Caco-2 (cell line): ENCODE measurements at regions not wholly inside any gene's neighbourhood (a gene's known extent, or its start where the extent isn't known, plus 50 kb on each side); places are given as distances from the start of the nearest gene placed in this dataset.

Experiments
- BruUV-seq: library from RNA; stranded (reverse); fragments of 400-500 nt; replicated peaks from 2 replicates; lab custom pipeline; 2021; lab: Mats Ljungman, UMichigan
- CTCF ChIA-PET: fragments of 300-600 bp; sonication (Branson Sonifier 250); formaldehyde crosslinking; loops from one replicate; lab custom pipeline; 2022; ENCODE audit warnings: antibody characterized with exemption; lab: Charles Lee
- POLR2A ChIA-PET: fragments of 300-600 bp; sonication (Branson Sonifier 250); formaldehyde crosslinking; loops from one replicate; lab custom pipeline; 2022; ENCODE audit warnings: antibody characterized with exemption; lab: Charles Lee
- DNase-seq, 2 experiments: peaks; one replicate each; pipeline versions ENCODE4 v3.0.0 to v3.0.0-alpha.2; 2020 to 2022
- H3K27me3 ChIP-seq: replicated peaks from 2 replicates; pipeline ENCODE4 v1.6.0; 2011; ENCODE audit warnings: low read length; ENCODE audit not compliant: control insufficient read depth, insufficient read depth
- H3K36me3 ChIP-seq: 2 replicates; pipeline ENCODE4 v1.5.1; 2011; ENCODE audit warnings: low read length; ENCODE audit not compliant: control insufficient read depth, insufficient read depth
- H3K4me1 ChIP-seq: fragments of 250-450 bp; sonication (Bioruptor Pico); 2 replicates; pipeline ENCODE4 v1.5.1; 2020; ENCODE audit warnings: mild to moderate bottlenecking
- H3K4me3 ChIP-seq: 2 replicates; pipeline ENCODE4 v1.5.1; 2011; ENCODE audit warnings: low read depth, mild to moderate bottlenecking, control low read depth, low read length
- H3K9me3 ChIP-seq: fragments of 250-450 bp; sonication (Bioruptor Pico); 2 replicates; pipeline ENCODE4 v1.5.1; 2020; ENCODE audit warnings: mild to moderate bottlenecking, moderate library complexity
- H3K27ac Mint-ChIP-seq: one replicate; pipeline ENCODE4 v1.8.0; 2022; ENCODE audit warnings: mixed read lengths; ENCODE audit not compliant: unreplicated experiment
- H3K27me3 Mint-ChIP-seq: one replicate; pipeline ENCODE4 v1.8.0; 2022; ENCODE audit warnings: mixed read lengths; ENCODE audit not compliant: insufficient read depth, unreplicated experiment
- H3K36me3 Mint-ChIP-seq: one replicate; pipeline ENCODE4 v1.8.0; 2022; ENCODE audit warnings: mild to moderate bottlenecking, mixed read lengths; ENCODE audit not compliant: insufficient read depth, unreplicated experiment
- H3K4me1 Mint-ChIP-seq: one replicate; pipeline ENCODE4 v1.8.0; 2022; ENCODE audit warnings: low read depth, mixed read lengths; ENCODE audit not compliant: unreplicated experiment
- H3K4me3 Mint-ChIP-seq: one replicate; pipeline ENCODE4 v1.8.0; 2022; ENCODE audit warnings: mild to moderate bottlenecking, moderate library complexity, mixed read lengths; ENCODE audit not compliant: unreplicated experiment
- H3K9me3 Mint-ChIP-seq: one replicate; pipeline ENCODE4 v1.8.0; 2022; ENCODE audit warnings: mixed read lengths; ENCODE audit not compliant: unreplicated experiment
- CTCF ChIP-seq, 2 experiments: fragments of 200-600 bp in 1 of 2; IDR thresholded peaks; 1 replicate in 1 of 2; 2 replicates in 1 of 2; pipeline versions ENCODE4 v1.5.1 to v1.8.0; 2011 to 2022; ENCODE audit warnings: antibody characterized with exemption in 1 of 2, control low read depth in 1 of 2, inconsistent platforms in 1 of 2, low read depth in 1 of 2, low read length in 1 of 2, mild to moderate bottlenecking in 1 of 2, moderate library complexity in 1 of 2; ENCODE audit not compliant: insufficient read depth in 1 of 2, severe bottlenecking in 1 of 2, unreplicated experiment in 1 of 2
- intact Hi-C: fragments of 100-400 bp; cut with micrococcal nuclease; formaldehyde crosslinking; loops from one replicate; pipeline ENCODE4 v1.10.0; 2022; ENCODE audit not compliant: unreplicated experiment

GRCh38 chr5:148732692-148733091 is 78.4 kb upstream of the HTR4 start:
- H3K9me3 ChIP-seq, result no peaks in the 10 kb centered on the region
- Mint-ChIP-seq H3K27me3 (peaks cover 11% of the 10 kb centered on the region), H3K36me3 (no peaks in the 10 kb centered on the region), H3K4me1 (no peaks in the 10 kb centered on the region), H3K9me3 (no peaks in the 10 kb centered on the region), H3K4me3 (no peak overlapping the region), H3K27ac (no peak overlapping the region)
- DNase-seq, result no peak
- no peaks in the 10 kb centered on the region for H3K36me3 ChIP-seq
- no peaks in the 10 kb centered on the region for H3K27me3 ChIP-seq
- ChIA-PET CTCF (interaction anchor here (0.8 to 3.0 kb wide), 3 partner anchors 225 to 553 kb away, joined by 3 to 20 read pairs (median 3); no protein-coding TSS in a partner anchor), POLR2A (no interaction called here)
- intact Hi-C loops, result loop anchor here (1.0 to 2.0 kb wide), 4 partner anchors 224 to 497 kb away; no protein-coding TSS in a partner anchor
- no peak overlapping the region for H3K4me3 ChIP-seq
- no peaks in the 10 kb centered on the region for H3K4me1 ChIP-seq
- no peak for TF ChIP-seq CTCF (IDR thresholded peaks at IDR 0.05; ENCODE audit: insufficient read depth in 1 of 2, low read depth in 1 of 2, low read length in 1 of 2, severe bottlenecking in 1 of 2, unreplicated experiment in 1 of 2)
- BruUV-seq, result no TSS peak

GRCh38 chr5:148733601-148734438 is 79.5 kb upstream of the HTR4 start:
- Histone ChIP-seq H3K4me1 (no peaks in the 10 kb centered on the region), H3K36me3 (no peaks in the 10 kb centered on the region), H3K9me3 (no peaks in the 10 kb centered on the region), H3K4me3 (no peak overlapping the region), H3K27me3 (no peaks in the 10 kb centered on the region)
- DNase-seq, result peak; percentile 69 to 73
- H3K4me3 Mint-ChIP-seq, result no peak overlapping the region
- intact Hi-C loops, result loop anchor here (1.0 to 2.0 kb wide), 4 partner anchors 223 to 495 kb away; no protein-coding TSS in a partner anchor
- ChIA-PET POLR2A (no interaction called here), CTCF (interaction anchor here (0.6 to 3.0 kb wide), 2 partner anchors 224 to 381 kb away, joined by 3 to 20 read pairs; no protein-coding TSS in a partner anchor)
- no peaks in the 10 kb centered on the region for H3K9me3 Mint-ChIP-seq
- H3K27me3 Mint-ChIP-seq, result peaks cover 14% of the 10 kb centered on the region
- H3K36me3 Mint-ChIP-seq, result no peaks in the 10 kb centered on the region
- no peak overlapping the region for H3K27ac Mint-ChIP-seq
- H3K4me1 Mint-ChIP-seq, result no peaks in the 10 kb centered on the region
- no TSS peak for BruUV-seq
- peak; percentile 80 for TF ChIP-seq CTCF (IDR thresholded peaks at IDR 0.05; ENCODE audit: insufficient read depth in 1 of 2, low read depth in 1 of 2, low read length in 1 of 2, severe bottlenecking in 1 of 2, unreplicated experiment in 1 of 2)

- DNase-seq, result no peak
- POLR2A ChIA-PET, result no interaction called here
- no TSS peak for BruUV-seq
- Mint-ChIP-seq H3K4me3 (no peak overlapping the region), H3K27ac (no peak overlapping the region), H3K27me3 (peaks cover 14% of the 10 kb centered on the region), H3K4me1 (no peaks in the 10 kb centered on the region), H3K36me3 (no peaks in the 10 kb centered on the region), H3K9me3 (no peaks in the 10 kb centered on the region)
- no peaks in the 10 kb centered on the region for H3K27me3 ChIP-seq
- no peaks in the 10 kb centered on the region for H3K4me1 ChIP-seq
- no peaks in the 10 kb centered on the region for H3K9me3 ChIP-seq
- intact Hi-C loops, result no loop called here
- H3K36me3 ChIP-seq, result no peaks in the 10 kb centered on the region
- no peak overlapping the region for H3K4me3 ChIP-seq
- no peak for TF ChIP-seq CTCF (IDR thresholded peaks at IDR 0.05; ENCODE audit: insufficient read depth in 1 of 2, low read depth in 1 of 2, low read length in 1 of 2, severe bottlenecking in 1 of 2, unreplicated experiment in 1 of 2)
- CTCF ChIA-PET, result interaction anchor here (0.8 to 3.0 kb wide), 2 partner anchors 16 to 380 kb away, joined by 3 to 20 read pairs; no protein-coding TSS in a partner anchor
These were observed 80.2 kb upstream of the HTR4 start for GRCh38 chr5:148734518-148734917.
